ENCODE measurements at regions not wholly inside any gene's neighbourhood (a gene's known extent, or its start where the extent isn't known, plus 50 kb on each side); places are given as distances from the start of the nearest gene placed in this dataset.

- TF ChIP-seq REST (IDR thresholded peaks at IDR 0.05; ENCODE audit: low read depth, low read length), result no peak
- TF ChIP-seq NFIC (IDR thresholded peaks at IDR 0.05; ENCODE audit: borderline replicate concordance), result no peak
- no peak for TF ChIP-seq IRF3 (IDR thresholded peaks at IDR 0.05; ENCODE audit: low read depth, low read length)
- no peak for TF ChIP-seq RCOR1 (IDR thresholded peaks at IDR 0.05; ENCODE audit: low read length)
- no peak for TF ChIP-seq CTCF (IDR thresholded peaks at IDR 0.05)
- TF ChIP-seq SMC3 (IDR thresholded peaks at IDR 0.05; ENCODE audit: low read depth, low read length), result no peak
- TF ChIP-seq USF1 (IDR thresholded peaks at IDR 0.05; ENCODE audit: borderline replicate concordance, low read depth), result no peak
- no peak for TF ChIP-seq EZH2phosphoT487 (IDR thresholded peaks at IDR 0.05; ENCODE audit: borderline replicate concordance, low read depth)
- TF ChIP-seq SIN3A (IDR thresholded peaks at IDR 0.05; ENCODE audit: borderline replicate concordance, low read depth, low read length), result no peak
- TF ChIP-seq TAF1 (IDR thresholded peaks at IDR 0.05; ENCODE audit: borderline replicate concordance, low read depth, low read length), result no peak
These were observed 454.2 kb upstream of the TNP1 start for GRCh38 chr2:217314021-217314460.
